ENCODE measurements at regions not wholly inside any gene's neighbourhood (a gene's known extent, or its start where the extent isn't known, plus 50 kb on each side); places are given as distances from the start of the nearest gene placed in this dataset.

DNA sequence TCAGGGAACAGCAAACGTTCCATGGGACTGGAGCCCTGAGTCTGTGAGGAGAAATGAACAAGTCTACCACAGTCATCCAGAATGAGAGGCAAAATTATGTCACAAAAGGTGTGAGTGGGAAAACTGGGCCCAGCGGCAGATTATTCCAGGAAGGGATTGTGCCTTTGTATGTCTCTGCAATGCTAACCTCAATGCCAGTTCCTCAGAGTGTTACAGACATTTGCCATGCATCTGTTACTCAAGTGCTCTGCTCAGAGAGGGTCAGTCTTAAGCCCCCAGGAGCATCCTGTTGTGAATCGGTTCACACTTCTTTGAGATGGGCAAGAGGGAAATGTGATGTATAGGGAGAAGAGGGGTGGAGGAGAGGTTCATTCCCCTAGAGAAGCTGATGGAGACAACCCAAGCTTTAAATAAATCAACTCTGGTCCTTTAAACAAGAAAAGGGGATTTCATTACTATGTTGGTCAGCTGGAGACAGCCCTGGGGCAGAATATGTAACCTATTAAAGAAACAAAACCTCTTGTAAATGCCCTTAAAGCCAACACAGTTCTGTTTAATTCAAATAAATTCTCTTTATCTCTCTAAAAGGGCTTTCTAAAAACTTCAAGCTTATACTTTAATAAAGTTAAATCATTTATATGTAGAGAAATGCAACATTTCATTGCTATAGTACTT lies 85.9 kb upstream of the GRB10 start:
- Histone ChIP-seq H3K4me1 (ENCODE audit: control insufficient read depth in 1 of 2, low read depth in 2 of 2) (peaks cover 5 to 24% of the 10 kb centered on the region in 2 donors), H3K4me3 (no peak overlapping the region), H3K27me3 (replicated peaks; ENCODE audit: insufficient read depth) (no peaks in the 10 kb centered on the region), H3K9me3 (no peaks in the 10 kb centered on the region), H3K36me3 (no peaks in the 10 kb centered on the region), H3K27ac (no peak overlapping the region)
- no peak for DNase-seq (ENCODE audit: low spot score)
- ATAC-seq (ENCODE audit: insufficient number of reproducible peaks, low FRiP score, low read depth): no peak
- TF ChIP-seq, protein P1, sequence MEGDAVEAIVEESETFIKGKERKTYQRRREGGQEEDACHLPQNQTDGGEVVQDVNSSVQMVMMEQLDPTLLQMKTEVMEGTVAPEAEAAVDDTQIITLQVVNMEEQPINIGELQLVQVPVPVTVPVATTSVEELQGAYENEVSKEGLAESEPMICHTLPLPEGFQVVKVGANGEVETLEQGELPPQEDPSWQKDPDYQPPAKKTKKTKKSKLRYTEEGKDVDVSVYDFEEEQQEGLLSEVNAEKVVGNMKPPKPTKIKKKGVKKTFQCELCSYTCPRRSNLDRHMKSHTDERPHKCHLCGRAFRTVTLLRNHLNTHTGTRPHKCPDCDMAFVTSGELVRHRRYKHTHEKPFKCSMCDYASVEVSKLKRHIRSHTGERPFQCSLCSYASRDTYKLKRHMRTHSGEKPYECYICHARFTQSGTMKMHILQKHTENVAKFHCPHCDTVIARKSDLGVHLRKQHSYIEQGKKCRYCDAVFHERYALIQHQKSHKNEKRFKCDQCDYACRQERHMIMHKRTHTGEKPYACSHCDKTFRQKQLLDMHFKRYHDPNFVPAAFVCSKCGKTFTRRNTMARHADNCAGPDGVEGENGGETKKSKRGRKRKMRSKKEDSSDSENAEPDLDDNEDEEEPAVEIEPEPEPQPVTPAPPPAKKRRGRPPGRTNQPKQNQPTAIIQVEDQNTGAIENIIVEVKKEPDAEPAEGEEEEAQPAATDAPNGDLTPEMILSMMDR (IDR thresholded peaks at IDR 0.05): no peak

DNA sequence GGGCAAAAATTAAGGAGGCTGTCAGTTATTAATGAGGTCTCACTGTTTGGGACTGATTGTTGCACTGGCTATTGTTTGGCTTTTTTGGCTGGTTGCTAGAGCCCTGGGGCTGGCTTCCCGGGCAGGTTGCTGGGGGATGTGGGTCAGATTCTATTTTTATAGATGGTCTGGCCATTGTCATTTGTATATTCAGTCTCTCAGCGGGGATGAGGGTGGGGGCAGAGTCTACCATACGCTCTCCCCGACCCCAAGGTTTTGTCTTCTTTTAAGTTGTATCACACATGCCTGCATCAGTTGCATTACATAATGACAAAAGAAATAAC lies 84.3 kb upstream of the GRB10 start:
- Histone ChIP-seq H3K27me3 (replicated peaks; ENCODE audit: insufficient read depth) (no peaks in the 10 kb centered on the region), H3K9me3 (no peaks in the 10 kb centered on the region)

DNA sequence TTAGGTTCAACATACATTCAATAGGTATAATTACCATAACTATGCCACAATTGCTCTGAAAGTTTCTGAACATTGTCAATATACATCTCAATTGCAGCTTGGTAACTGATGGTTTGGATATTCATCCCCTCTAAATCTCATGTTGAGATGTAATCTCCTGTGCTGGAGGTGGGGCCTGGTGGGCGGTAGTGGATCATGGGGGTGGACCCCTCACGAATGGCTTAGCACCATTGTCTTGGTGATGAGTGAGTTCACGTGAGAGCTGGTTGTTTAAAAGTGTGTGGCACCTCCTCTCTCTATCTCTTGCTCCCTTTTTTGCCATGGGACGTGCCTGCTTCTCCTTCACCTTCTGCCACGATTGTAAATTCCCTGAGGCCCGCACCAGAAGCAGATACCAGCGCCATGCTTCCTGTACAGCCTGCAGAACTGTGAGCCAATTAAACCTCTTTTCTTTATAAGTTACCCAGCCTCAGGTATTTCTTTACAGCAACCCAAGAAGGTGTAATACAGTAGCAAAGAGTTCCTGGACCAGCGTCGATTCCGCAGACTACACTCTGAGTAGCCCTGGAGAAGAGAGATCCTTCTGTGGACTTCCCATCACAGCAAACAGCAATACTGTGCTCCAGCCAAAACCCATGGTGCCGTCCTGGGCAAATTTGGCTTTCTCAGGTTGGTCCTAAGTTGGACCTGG lies 83.8 kb upstream of the GRB10 start:
- DNase-seq (ENCODE audit: low spot score): no peak
- no peaks in the 10 kb centered on the region for H3K27me3 ChIP-seq (replicated peaks; ENCODE audit: insufficient read depth)
- H3K27ac ChIP-seq: no peak overlapping the region
- no peak overlapping the region for H3K4me3 ChIP-seq
- no peak for ATAC-seq (ENCODE audit: insufficient number of reproducible peaks, low FRiP score, low read depth)
- TF ChIP-seq, protein P1 (IDR thresholded peaks at IDR 0.05): no peak
- H3K4me1 ChIP-seq (ENCODE audit: control insufficient read depth in 1 of 2, low read depth in 2 of 2): peaks cover 5 to 24% of the 10 kb centered on the region in 2 donors
- no peaks in the 10 kb centered on the region for H3K36me3 ChIP-seq
- no peaks in the 10 kb centered on the region for H3K9me3 ChIP-seq

More for the DNA sequence above, 84.3 kb upstream of the GRB10 start:
- TF ChIP-seq, protein P1 (IDR thresholded peaks at IDR 0.05): no peak
- no peak for DNase-seq (ENCODE audit: low spot score)
- Histone ChIP-seq H3K27ac (no peak overlapping the region), H3K4me3 (no peak overlapping the region), H3K4me1 (ENCODE audit: control insufficient read depth in 1 of 2, low read depth in 2 of 2) (peaks cover 5 to 24% of the 10 kb centered on the region in 2 donors), H3K36me3 (no peaks in the 10 kb centered on the region)
- no peak for ATAC-seq (ENCODE audit: insufficient number of reproducible peaks, low FRiP score, low read depth)

DNA sequence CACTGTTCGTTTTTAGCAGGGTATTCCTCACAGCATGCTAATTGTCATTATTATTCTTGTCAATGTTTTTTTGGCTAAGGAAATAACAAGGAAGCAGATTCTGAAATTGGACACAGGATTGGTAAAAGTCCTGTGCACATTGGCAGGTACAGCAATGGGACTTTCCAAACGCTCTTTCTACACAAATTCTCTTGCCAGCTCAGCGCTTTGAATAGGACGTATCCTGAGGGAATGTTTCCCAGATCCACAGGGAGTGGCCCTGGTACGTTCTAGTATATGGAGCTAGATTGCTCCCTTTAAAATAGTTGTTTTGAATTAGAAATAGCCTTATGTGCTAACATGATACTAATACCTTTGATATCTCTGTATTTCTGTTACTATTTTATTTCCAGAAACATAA lies 82.8 kb upstream of the GRB10 start:
- Histone ChIP-seq H3K27ac (no peak overlapping the region), H3K4me3 (no peak overlapping the region), H3K27me3 (replicated peaks; ENCODE audit: insufficient read depth) (no peaks in the 10 kb centered on the region), H3K9me3 (no peaks in the 10 kb centered on the region), H3K4me1 (ENCODE audit: control insufficient read depth in 1 of 2, low read depth in 2 of 2) (peaks cover 5 to 21% of the 10 kb centered on the region in 2 donors), H3K36me3 (no peaks in the 10 kb centered on the region)
- no peak for ATAC-seq (ENCODE audit: insufficient number of reproducible peaks, low FRiP score, low read depth)
- DNase-seq (ENCODE audit: low spot score): no peak
- TF ChIP-seq, protein P1 (IDR thresholded peaks at IDR 0.05): no peak

DNA sequence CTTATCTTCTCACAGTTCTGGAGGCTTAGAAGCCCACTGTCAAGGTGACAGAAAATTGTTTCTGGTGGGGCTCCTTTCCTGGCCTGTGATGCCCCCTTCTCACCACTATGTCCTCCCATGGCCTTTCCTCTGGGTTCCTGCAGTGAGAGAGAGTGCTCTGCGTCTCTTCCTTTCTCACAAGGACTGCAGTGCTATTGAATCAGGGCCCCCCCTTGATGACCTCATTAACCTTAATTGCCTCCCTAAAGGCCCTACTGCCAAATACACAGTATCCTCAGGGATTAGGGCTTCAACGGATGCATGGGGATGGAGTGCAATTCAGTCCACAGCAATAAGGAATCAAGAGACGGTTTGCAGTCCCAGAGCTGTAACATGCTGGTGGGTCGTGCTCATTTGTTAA lies 82.0 kb upstream of the GRB10 start:
- no peak overlapping the region for H3K4me3 ChIP-seq
- no peak overlapping the region for H3K27ac ChIP-seq
- no peaks in the 10 kb centered on the region for H3K36me3 ChIP-seq
- H3K4me1 ChIP-seq (ENCODE audit: control insufficient read depth in 1 of 2, low read depth in 2 of 2): peaks cover 3 to 14% of the 10 kb centered on the region in 2 donors
- no peaks in the 10 kb centered on the region for H3K27me3 ChIP-seq (replicated peaks; ENCODE audit: insufficient read depth)
- no peaks in the 10 kb centered on the region for H3K9me3 ChIP-seq
- TF ChIP-seq, protein P1 (IDR thresholded peaks at IDR 0.05): no peak
- no peak for DNase-seq (ENCODE audit: low spot score)
- ATAC-seq (ENCODE audit: insufficient number of reproducible peaks, low FRiP score, low read depth): no peak

Measured in thoracic aorta (tissue), 2 donors.